Prostate gland (tissue), 2 donors: ENCODE measurements at regions not wholly inside any gene's neighbourhood (a gene's known extent, or its start where the extent isn't known, plus 50 kb on each side); places are given as distances from the start of the nearest gene placed in this dataset.

Source experiments
- POLR2A ChIP-seq: fragments of 450-650 bp; IDR thresholded peaks from one replicate; pipeline ENCODE4 v1.6.1; 2016; ENCODE audit warnings: antibody characterized with exemption, mild to moderate bottlenecking
- TF ChIP-seq, protein P1 (sequence below), 4 experiments: fragments of 200-600 bp in 2 of 4; fragments of 450-650 bp in 2 of 4; sonication (generic) in 2 of 4; IDR thresholded peaks; 1 replicate in 3 of 4; 2 replicates in 1 of 4; pipeline ENCODE4 v1.5.1; 2016 to 2019; ENCODE audit warnings: antibody characterized with exemption in 4 of 4, mild to moderate bottlenecking in 2 of 4, moderate library complexity in 2 of 4

GRCh38 chr5:126359884-126360283 lies 63.3 kb upstream of the GRAMD2B start:
- TF ChIP-seq, protein P1, sequence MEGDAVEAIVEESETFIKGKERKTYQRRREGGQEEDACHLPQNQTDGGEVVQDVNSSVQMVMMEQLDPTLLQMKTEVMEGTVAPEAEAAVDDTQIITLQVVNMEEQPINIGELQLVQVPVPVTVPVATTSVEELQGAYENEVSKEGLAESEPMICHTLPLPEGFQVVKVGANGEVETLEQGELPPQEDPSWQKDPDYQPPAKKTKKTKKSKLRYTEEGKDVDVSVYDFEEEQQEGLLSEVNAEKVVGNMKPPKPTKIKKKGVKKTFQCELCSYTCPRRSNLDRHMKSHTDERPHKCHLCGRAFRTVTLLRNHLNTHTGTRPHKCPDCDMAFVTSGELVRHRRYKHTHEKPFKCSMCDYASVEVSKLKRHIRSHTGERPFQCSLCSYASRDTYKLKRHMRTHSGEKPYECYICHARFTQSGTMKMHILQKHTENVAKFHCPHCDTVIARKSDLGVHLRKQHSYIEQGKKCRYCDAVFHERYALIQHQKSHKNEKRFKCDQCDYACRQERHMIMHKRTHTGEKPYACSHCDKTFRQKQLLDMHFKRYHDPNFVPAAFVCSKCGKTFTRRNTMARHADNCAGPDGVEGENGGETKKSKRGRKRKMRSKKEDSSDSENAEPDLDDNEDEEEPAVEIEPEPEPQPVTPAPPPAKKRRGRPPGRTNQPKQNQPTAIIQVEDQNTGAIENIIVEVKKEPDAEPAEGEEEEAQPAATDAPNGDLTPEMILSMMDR (IDR thresholded peaks at IDR 0.05), result no peak
- TF ChIP-seq POLR2A, result no peak
